CD4-positive, alpha-beta T cell (primary cell): ENCODE measurements at regions not wholly inside any gene's neighbourhood (a gene's known extent, or its start where the extent isn't known, plus 50 kb on each side); places are given as distances from the start of the nearest gene placed in this dataset.

Source experiments
- ATAC-seq: fragments of 200-7000 bp; cut with Tn5 transposase; one replicate; pipeline ENCODE4 v1.10.0; 2022; ENCODE audit warnings: mild to moderate bottlenecking; ENCODE audit not compliant: poor library complexity
- CTCF ChIA-PET: fragments of 350-600 bp; sonication (Branson Sonifier 250); formaldehyde crosslinking; loops from one replicate; lab custom pipeline; 2021; ENCODE audit warnings: antibody characterized with exemption, inconsistent platforms; lab: Charles Lee
- POLR2A ChIA-PET: fragments of 350-600 bp; sonication (Branson Sonifier 250); formaldehyde crosslinking; loops from one replicate; lab custom pipeline; 2021; ENCODE audit warnings: antibody characterized with exemption, inconsistent platforms; lab: Charles Lee
- DNase-seq, 14 experiments: peaks; one replicate each; pipeline ENCODE4 v3.0.0-alpha.2; 2013 to 2020; ENCODE audit warnings: mixed read lengths in 2 of 14
- H3K27ac ChIP-seq, 2 donors: one replicate each; pipeline versions ENCODE4 v1.5.1 to v1.7.0; 2013; ENCODE audit warnings: low read length in 2 of 2, low read depth in 1 of 2, mild to moderate bottlenecking in 1 of 2
- H3K27me3 ChIP-seq, 2 experiments: 1 replicate in 1 of 2; 2 replicates in 1 of 2; pipeline versions ENCODE4 v1.6.1 to v1.7.0; 2013; ENCODE audit warnings: low read length in 2 of 2, control low read depth in 1 of 2, mild to moderate bottlenecking in 1 of 2, moderate library complexity in 1 of 2; ENCODE audit not compliant: insufficient read depth in 2 of 2, control insufficient read depth in 1 of 2
- H3K36me3 ChIP-seq: one replicate; pipeline ENCODE4 v1.6.1; 2013; ENCODE audit warnings: low read length, control low read depth; ENCODE audit not compliant: insufficient read depth
- H3K4me1 ChIP-seq: one replicate; pipeline ENCODE4 v1.6.1; 2013; ENCODE audit warnings: low read length, control low read depth; ENCODE audit not compliant: insufficient read depth
- H3K4me3 ChIP-seq: one replicate; pipeline ENCODE4 v1.5.1; 2013; ENCODE audit warnings: mild to moderate bottlenecking, low read length, moderate library complexity
- H3K9me3 ChIP-seq, 2 experiments: 1 replicate in 1 of 2; 2 replicates in 1 of 2; pipeline versions ENCODE4 v1.6.1 to v1.7.0; 2013; ENCODE audit warnings: low read length in 2 of 2, mild to moderate bottlenecking in 2 of 2, control low read depth in 1 of 2, moderate library complexity in 1 of 2; ENCODE audit not compliant: control insufficient read depth in 1 of 2, insufficient read depth in 1 of 2
- H3K27ac Mint-ChIP-seq: one replicate; pipeline ENCODE4 v1.8.0; 2020; ENCODE audit warnings: mixed read lengths
- H3K27me3 Mint-ChIP-seq: one replicate; pipeline ENCODE4 v1.8.0; 2021; ENCODE audit warnings: mixed read lengths
- H3K36me3 Mint-ChIP-seq: one replicate; pipeline ENCODE4 v1.8.0; 2021; ENCODE audit warnings: low read depth, mixed read lengths
- H3K4me1 Mint-ChIP-seq: one replicate; pipeline ENCODE4 v1.8.0; 2021; ENCODE audit warnings: low read depth, mixed read lengths
- H3K4me3 Mint-ChIP-seq: one replicate; pipeline ENCODE4 v1.8.0; 2020; ENCODE audit warnings: mild to moderate bottlenecking, mixed read lengths
- H3K9me3 Mint-ChIP-seq: one replicate; pipeline ENCODE4 v1.8.0; 2020; ENCODE audit warnings: mixed read lengths
- intact Hi-C, 2 experiments: fragments of 100-400 bp; cut with DNase I in 1 of 2; cut with micrococcal nuclease in 1 of 2; formaldehyde crosslinking; loops; one replicate each; pipeline versions ENCODE4 v1.15.1 to v1.9.0; 2023 to 2025; cut with DNase I, micrococcal nuclease
- TF ChIP-seq, protein P1 (sequence below): fragments of 200-600 bp; IDR thresholded peaks from one replicate; pipeline ENCODE4 v1.8.0; 2022; ENCODE audit warnings: antibody characterized with exemption, mild to moderate bottlenecking

DNA sequence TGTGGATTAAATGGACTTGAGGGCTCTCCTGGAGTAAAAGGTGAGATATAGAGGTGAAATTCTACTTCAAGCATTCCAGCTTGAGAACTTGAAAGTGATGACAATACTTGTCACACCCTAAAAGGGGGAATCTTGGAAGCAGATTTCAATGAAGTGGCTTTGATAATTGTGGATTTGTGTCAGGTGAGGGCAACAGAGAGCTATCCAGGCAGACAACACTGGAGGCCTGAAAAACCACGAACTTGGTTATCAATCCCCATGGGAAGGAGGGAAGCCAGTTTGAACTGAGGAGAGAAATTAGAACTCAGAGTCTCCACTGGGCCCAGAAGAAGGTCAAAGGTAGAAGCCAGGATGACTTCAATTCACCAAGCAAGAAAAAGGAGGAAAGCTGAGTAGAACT, 263.9 kb downstream of the FIGN start:
- Histone ChIP-seq H3K9me3 (peaks cover 0 to 3% of the 10 kb centered on the region in 2 experiments), H3K36me3 (no peaks in the 10 kb centered on the region), H3K27ac (no peak overlapping the region), H3K4me3 (no peak overlapping the region), H3K27me3 (no peaks in the 10 kb centered on the region), H3K4me1 (no peaks in the 10 kb centered on the region)
- ChIA-PET POLR2A (no interaction called here), CTCF (no interaction called here)
- no peaks in the 10 kb centered on the region for H3K36me3 Mint-ChIP-seq
- ATAC-seq (no peak), DNase-seq (no peak)
- intact Hi-C loops = no loop called here
- no peaks in the 10 kb centered on the region for H3K4me1 Mint-ChIP-seq
- no peaks in the 10 kb centered on the region for H3K9me3 Mint-ChIP-seq
- TF ChIP-seq, protein P1, sequence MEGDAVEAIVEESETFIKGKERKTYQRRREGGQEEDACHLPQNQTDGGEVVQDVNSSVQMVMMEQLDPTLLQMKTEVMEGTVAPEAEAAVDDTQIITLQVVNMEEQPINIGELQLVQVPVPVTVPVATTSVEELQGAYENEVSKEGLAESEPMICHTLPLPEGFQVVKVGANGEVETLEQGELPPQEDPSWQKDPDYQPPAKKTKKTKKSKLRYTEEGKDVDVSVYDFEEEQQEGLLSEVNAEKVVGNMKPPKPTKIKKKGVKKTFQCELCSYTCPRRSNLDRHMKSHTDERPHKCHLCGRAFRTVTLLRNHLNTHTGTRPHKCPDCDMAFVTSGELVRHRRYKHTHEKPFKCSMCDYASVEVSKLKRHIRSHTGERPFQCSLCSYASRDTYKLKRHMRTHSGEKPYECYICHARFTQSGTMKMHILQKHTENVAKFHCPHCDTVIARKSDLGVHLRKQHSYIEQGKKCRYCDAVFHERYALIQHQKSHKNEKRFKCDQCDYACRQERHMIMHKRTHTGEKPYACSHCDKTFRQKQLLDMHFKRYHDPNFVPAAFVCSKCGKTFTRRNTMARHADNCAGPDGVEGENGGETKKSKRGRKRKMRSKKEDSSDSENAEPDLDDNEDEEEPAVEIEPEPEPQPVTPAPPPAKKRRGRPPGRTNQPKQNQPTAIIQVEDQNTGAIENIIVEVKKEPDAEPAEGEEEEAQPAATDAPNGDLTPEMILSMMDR = no peak
- no peaks in the 10 kb centered on the region for H3K27me3 Mint-ChIP-seq
- H3K27ac Mint-ChIP-seq = no peak overlapping the region
- H3K4me3 Mint-ChIP-seq = no peak overlapping the region

DNA sequence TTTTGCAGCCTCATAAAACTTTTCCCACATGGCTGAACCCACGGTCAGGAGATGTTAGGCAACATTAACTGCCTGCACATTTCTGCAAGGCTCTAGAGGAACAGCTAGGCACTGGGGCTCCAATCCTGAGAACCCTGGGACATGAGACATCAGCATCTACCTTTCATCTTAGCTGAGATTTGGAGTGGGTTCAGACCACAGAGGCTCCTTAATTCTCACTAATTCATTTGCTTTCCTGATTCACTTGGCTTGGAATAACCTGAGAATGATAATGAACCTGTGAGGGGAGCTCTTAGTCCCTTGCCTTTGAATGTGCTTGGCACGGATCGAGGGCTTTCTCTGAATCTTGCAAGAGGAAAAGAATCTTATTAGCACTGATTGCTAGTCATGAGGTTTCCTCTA, 266.2 kb downstream of the FIGN start:
- Histone ChIP-seq H3K27ac (no peak overlapping the region), H3K27me3 (no peaks in the 10 kb centered on the region), H3K36me3 (no peaks in the 10 kb centered on the region), H3K4me3 (no peak overlapping the region), H3K4me1 (no peaks in the 10 kb centered on the region), H3K9me3 (peaks cover 0 to 3% of the 10 kb centered on the region in 2 experiments)
- Mint-ChIP-seq H3K9me3 (no peaks in the 10 kb centered on the region), H3K4me1 (no peaks in the 10 kb centered on the region), H3K36me3 (no peaks in the 10 kb centered on the region), H3K27ac (no peak overlapping the region), H3K27me3 (no peaks in the 10 kb centered on the region), H3K4me3 (no peak overlapping the region)
- CTCF ChIA-PET = no interaction called here
- no peak for DNase-seq
- POLR2A ChIA-PET = no interaction called here
- intact Hi-C loops = no loop called here
- ATAC-seq = no peak
- TF ChIP-seq, protein P1 = no peak

DNA sequence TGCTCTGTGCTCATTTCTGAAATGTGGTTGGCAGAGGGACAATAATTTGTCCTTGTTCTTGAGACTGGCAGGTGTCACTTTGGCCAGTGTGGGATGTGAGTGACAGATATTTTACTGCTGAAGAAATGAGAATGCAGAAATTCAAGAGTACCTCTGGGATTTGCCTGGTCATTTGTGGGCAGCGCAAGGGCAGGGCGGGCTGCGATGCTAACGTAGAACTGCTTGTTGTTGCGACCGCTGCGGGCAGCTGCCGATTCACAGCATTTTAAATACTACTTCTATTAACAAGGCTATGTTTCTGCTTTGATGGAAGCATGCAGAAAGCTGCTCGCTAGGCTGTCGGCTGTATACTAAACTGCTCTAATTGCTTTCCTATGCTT, 268.6 kb downstream of the FIGN start:
- Histone ChIP-seq H3K4me3 (no peak overlapping the region), H3K9me3 (peaks cover 0 to 3% of the 10 kb centered on the region in 2 experiments), H3K27me3 (no peaks in the 10 kb centered on the region), H3K4me1 (no peaks in the 10 kb centered on the region), H3K36me3 (no peaks in the 10 kb centered on the region), H3K27ac (no peak overlapping the region)
- CTCF ChIA-PET = no interaction called here
- TF ChIP-seq, protein P1 = no peak
- H3K4me3 Mint-ChIP-seq = no peak overlapping the region
- no peak overlapping the region for H3K27ac Mint-ChIP-seq
- intact Hi-C loops = no loop called here
- H3K36me3 Mint-ChIP-seq = no peaks in the 10 kb centered on the region
- H3K4me1 Mint-ChIP-seq = no peaks in the 10 kb centered on the region
- H3K27me3 Mint-ChIP-seq = no peaks in the 10 kb centered on the region
- no peaks in the 10 kb centered on the region for H3K9me3 Mint-ChIP-seq
- POLR2A ChIA-PET = no interaction called here
- no peak for DNase-seq
- no peak for ATAC-seq
